Mesenchymal stem cell (in vitro differentiated cells and primary cell): ENCODE measurements at regions not wholly inside any gene's neighbourhood (a gene's known extent, or its start where the extent isn't known, plus 50 kb on each side); places are given as distances from the start of the nearest gene placed in this dataset.

Experiments
- DNase-seq: peaks from one replicate; pipeline ENCODE4 v3.0.0-alpha.2; 2013
- H2AFZ ChIP-seq: one replicate; pipeline ENCODE4 v1.6.1; 2013; ENCODE audit warnings: low read depth, mild to moderate bottlenecking, control low read depth, inconsistent platforms, low read length, moderate library complexity
- H2AK5ac ChIP-seq: 2 replicates; pipeline ENCODE4 v1.6.1; 2013; ENCODE audit warnings: low read length, moderate library complexity, mild to moderate bottlenecking, inconsistent platforms; ENCODE audit not compliant: severe bottlenecking
- H2BK120ac ChIP-seq: one replicate; pipeline ENCODE4 v1.6.1; 2013; ENCODE audit warnings: low read depth, mild to moderate bottlenecking, inconsistent platforms, low read length, moderate library complexity
- H2BK12ac ChIP-seq, 2 experiments: one replicate each; pipeline ENCODE4 v1.6.1; 2013; ENCODE audit warnings: inconsistent platforms in 2 of 2, low read length in 2 of 2, mild to moderate bottlenecking in 2 of 2, moderate library complexity in 2 of 2, control low read depth in 1 of 2
- H2BK15ac ChIP-seq: one replicate; pipeline ENCODE4 v1.6.1; 2013; ENCODE audit warnings: mild to moderate bottlenecking, low read depth, inconsistent platforms; ENCODE audit not compliant: poor library complexity, severe bottlenecking
- H2BK5ac ChIP-seq: 2 replicates; pipeline ENCODE4 v1.6.1; 2013; ENCODE audit warnings: low read depth, mild to moderate bottlenecking, low read length, control low read depth, inconsistent platforms; ENCODE audit not compliant: poor library complexity, severe bottlenecking
- H3K14ac ChIP-seq, 2 experiments: one replicate each; pipeline ENCODE4 v1.6.1; 2013; ENCODE audit warnings: inconsistent platforms in 2 of 2, low read length in 2 of 2, control low read depth in 1 of 2, mild to moderate bottlenecking in 1 of 2, moderate library complexity in 1 of 2
- H3K18ac ChIP-seq, 2 experiments: one replicate each; pipeline ENCODE4 v1.6.1; 2013; ENCODE audit warnings: inconsistent platforms in 2 of 2, low read length in 2 of 2, control low read depth in 1 of 2, low read depth in 1 of 2, mild to moderate bottlenecking in 1 of 2
- H3K23ac ChIP-seq, 2 experiments: one replicate each; pipeline ENCODE4 v1.6.1; 2013; ENCODE audit warnings: inconsistent platforms in 2 of 2, low read length in 2 of 2, mild to moderate bottlenecking in 2 of 2, moderate library complexity in 2 of 2, control low read depth in 1 of 2
- H3K27ac ChIP-seq: 2 replicates; pipeline ENCODE4 v1.5.1; 2013; ENCODE audit warnings: mild to moderate bottlenecking, moderate library complexity, low read length, control low read depth, inconsistent platforms; ENCODE audit not compliant: poor library complexity, severe bottlenecking
- H3K27me3 ChIP-seq, 2 experiments: 2 replicates each; pipeline versions ENCODE4 v1.6.1 to v1.7.0; 2013; ENCODE audit warnings: low read length in 2 of 2, mild to moderate bottlenecking in 2 of 2, moderate library complexity in 2 of 2, control low read depth in 1 of 2, inconsistent platforms in 1 of 2; ENCODE audit not compliant: control insufficient read depth in 1 of 2, insufficient read depth in 1 of 2
- H3K36me3 ChIP-seq, 2 experiments: 2 replicates each; pipeline versions ENCODE4 v1.6.1 to v1.7.0; 2013; ENCODE audit warnings: low read length in 2 of 2, control low read depth in 1 of 2, inconsistent platforms in 1 of 2, low read depth in 1 of 2, mild to moderate bottlenecking in 1 of 2; ENCODE audit not compliant: insufficient read depth in 2 of 2, control insufficient read depth in 1 of 2
- H3K4ac ChIP-seq, 2 experiments: one replicate each; pipeline ENCODE4 v1.6.1; 2013; ENCODE audit warnings: inconsistent platforms in 2 of 2, low read length in 2 of 2, mild to moderate bottlenecking in 2 of 2, moderate library complexity in 2 of 2, control low read depth in 1 of 2, low read depth in 1 of 2
- H3K4me1 ChIP-seq: 2 replicates; pipeline ENCODE4 v1.6.1; 2013; ENCODE audit warnings: low read depth, low read length, control low read depth; ENCODE audit not compliant: control insufficient read depth, insufficient read depth
- H3K4me2 ChIP-seq: 2 replicates; pipeline ENCODE4 v1.6.1; 2013; ENCODE audit warnings: low read length, mild to moderate bottlenecking, inconsistent platforms; ENCODE audit not compliant: poor library complexity, severe bottlenecking
- H3K4me3 ChIP-seq, 2 experiments: 2 replicates each; pipeline versions ENCODE4 v1.5.1 to v1.7.0; 2013; ENCODE audit warnings: low read length in 2 of 2, mild to moderate bottlenecking in 2 of 2, control low read depth in 1 of 2, low read depth in 1 of 2; ENCODE audit not compliant: insufficient read depth in 1 of 2
- H3K79me1 ChIP-seq: replicated peaks from 2 replicates; pipeline ENCODE4 v1.6.1; 2013; ENCODE audit warnings: mild to moderate bottlenecking, control low read depth, low read length, inconsistent platforms; ENCODE audit not compliant: poor library complexity, severe bottlenecking
- H3K9ac ChIP-seq: 2 replicates; pipeline ENCODE4 v1.7.0; 2013; ENCODE audit warnings: mild to moderate bottlenecking, low read length, moderate library complexity
- H3K9me3 ChIP-seq: 2 replicates; pipeline ENCODE4 v1.7.0; 2013; ENCODE audit warnings: mild to moderate bottlenecking, low read length; ENCODE audit not compliant: control insufficient read depth
- H4K8ac ChIP-seq: one replicate; pipeline ENCODE4 v1.6.1; 2013; ENCODE audit warnings: inconsistent platforms, mild to moderate bottlenecking, low read length, moderate library complexity
- H4K91ac ChIP-seq: one replicate; pipeline ENCODE4 v1.6.1; 2013; ENCODE audit warnings: mild to moderate bottlenecking, low read length, inconsistent platforms
- WGBS: methylation state at CpG from one replicate; pipeline ENCODE4 v1.1.7; 2013; ENCODE audit warnings: mixed read lengths; 5-methylcytosine and 5-hydroxymethylcytosine counted together

GRCh38 chr1:57874418-57874877 is 450.6 kb upstream of the DAB1 start:
- H4K91ac ChIP-seq = no peak overlapping the region
- no peak overlapping the region for H3K4me2 ChIP-seq
- H3K27me3 ChIP-seq = peaks cover 0 to 14% of the 10 kb centered on the region in 2 experiments
- H3K4ac ChIP-seq = no peak overlapping the region
- no peak overlapping the region for H3K23ac ChIP-seq
- no peak overlapping the region for H3K27ac ChIP-seq
- H3K4me3 ChIP-seq = no peak overlapping the region
- no peak overlapping the region for H2AFZ ChIP-seq
- no peaks in the 10 kb centered on the region for H3K9me3 ChIP-seq
- H3K14ac ChIP-seq = no peak overlapping the region
- H3K9ac ChIP-seq = no peak overlapping the region
- no peaks in the 10 kb centered on the region for H3K36me3 ChIP-seq
- no peaks in the 10 kb centered on the region for H3K4me1 ChIP-seq
- H3K79me1 ChIP-seq = no peaks in the 10 kb centered on the region
- no peak overlapping the region for H2BK12ac ChIP-seq
- H3K18ac ChIP-seq = no peak overlapping the region
- no peak overlapping the region for H2BK120ac ChIP-seq
- 35% methylated on average over 1 of the region's 2 CpGs for WGBS
- DNase-seq = no peak
- no peak overlapping the region for H4K8ac ChIP-seq
- no peak overlapping the region for H2AK5ac ChIP-seq
- no peak overlapping the region for H2BK15ac ChIP-seq
- no peak overlapping the region for H2BK5ac ChIP-seq

- Histone ChIP-seq H3K36me3 (no peaks in the 10 kb centered on the region), H4K8ac (no peak overlapping the region), H4K91ac (no peak overlapping the region), H3K4me2 (no peak overlapping the region), H3K9ac (no peak overlapping the region), H2BK15ac (no peak overlapping the region), H3K9me3 (no peaks in the 10 kb centered on the region), H2BK120ac (no peak overlapping the region), H3K4ac (no peak overlapping the region), H2BK5ac (no peak overlapping the region), H3K27me3 (peaks cover 0 to 14% of the 10 kb centered on the region in 2 experiments), H3K23ac (no peak overlapping the region), H2AK5ac (no peak overlapping the region), H2AFZ (no peak overlapping the region), H2BK12ac (no peak overlapping the region), H3K4me1 (no peaks in the 10 kb centered on the region), H3K27ac (no peak overlapping the region), H3K18ac (no peak overlapping the region), H3K14ac (no peak overlapping the region), H3K79me1 (no peaks in the 10 kb centered on the region), H3K4me3 (no peak overlapping the region)
- no peak for DNase-seq
These were observed 449.1 kb upstream of the DAB1 start for GRCh38 chr1:57872913-57873312.

GRCh38 chr1:57868908-57869307 is 445.0 kb upstream of the DAB1 start:
- H3K9me3 ChIP-seq = no peaks in the 10 kb centered on the region
- no peak overlapping the region for H2BK12ac ChIP-seq
- 88% methylated on average over 1 of the region's 1 CpG for WGBS
- no peaks in the 10 kb centered on the region for H3K36me3 ChIP-seq
- H3K4me1 ChIP-seq = no peaks in the 10 kb centered on the region
- no peak overlapping the region for H3K4ac ChIP-seq
- H2AK5ac ChIP-seq = no peak overlapping the region
- H2BK5ac ChIP-seq = no peak overlapping the region
- no peak overlapping the region for H2AFZ ChIP-seq
- peaks cover 0 to under 1% of the 10 kb centered on the region in 2 experiments for H3K27me3 ChIP-seq
- H3K79me1 ChIP-seq = no peaks in the 10 kb centered on the region
- no peak overlapping the region for H3K23ac ChIP-seq
- no peak overlapping the region for H3K14ac ChIP-seq
- no peak overlapping the region for H4K91ac ChIP-seq
- no peak overlapping the region for H3K4me3 ChIP-seq
- no peak overlapping the region for H3K27ac ChIP-seq
- H3K18ac ChIP-seq = no peak overlapping the region
- H2BK15ac ChIP-seq = no peak overlapping the region
- H2BK120ac ChIP-seq = no peak overlapping the region
- DNase-seq = no peak
- no peak overlapping the region for H3K9ac ChIP-seq
- no peak overlapping the region for H3K4me2 ChIP-seq
- H4K8ac ChIP-seq = no peak overlapping the region

- no peak overlapping the region for H4K8ac ChIP-seq
- no peak overlapping the region for H3K27ac ChIP-seq
- H3K23ac ChIP-seq = no peak overlapping the region
- no peaks in the 10 kb centered on the region for H3K4me1 ChIP-seq
- no peak overlapping the region for H2AK5ac ChIP-seq
- H3K4me2 ChIP-seq = no peak overlapping the region
- 56% methylated on average over 2 of the region's 3 CpGs for WGBS
- H3K27me3 ChIP-seq = no peaks in the 10 kb centered on the region
- H3K9ac ChIP-seq = no peak overlapping the region
- H3K4me3 ChIP-seq = no peak overlapping the region
- H3K79me1 ChIP-seq = no peaks in the 10 kb centered on the region
- no peak overlapping the region for H4K91ac ChIP-seq
- H3K9me3 ChIP-seq = no peaks in the 10 kb centered on the region
- no peak overlapping the region for H2BK12ac ChIP-seq
- no peak for DNase-seq
- H3K4ac ChIP-seq = no peak overlapping the region
- H2BK15ac ChIP-seq = no peak overlapping the region
- H2AFZ ChIP-seq = no peak overlapping the region
- H3K18ac ChIP-seq = no peak overlapping the region
- H2BK120ac ChIP-seq = no peak overlapping the region
- no peaks in the 10 kb centered on the region for H3K36me3 ChIP-seq
- no peak overlapping the region for H2BK5ac ChIP-seq
- H3K14ac ChIP-seq = no peak overlapping the region
These were observed 444.4 kb upstream of the DAB1 start for GRCh38 chr1:57868239-57868638.
